ENCODE measurements at regions not wholly inside any gene's neighbourhood (a gene's known extent, or its start where the extent isn't known, plus 50 kb on each side); places are given as distances from the start of the nearest gene placed in this dataset.
"Not testable (repeated sequence)": the region's sequence is repeated elsewhere in the genome, so short reads cannot be mapped to it uniquely, and the experiment has no call there.

DNA sequence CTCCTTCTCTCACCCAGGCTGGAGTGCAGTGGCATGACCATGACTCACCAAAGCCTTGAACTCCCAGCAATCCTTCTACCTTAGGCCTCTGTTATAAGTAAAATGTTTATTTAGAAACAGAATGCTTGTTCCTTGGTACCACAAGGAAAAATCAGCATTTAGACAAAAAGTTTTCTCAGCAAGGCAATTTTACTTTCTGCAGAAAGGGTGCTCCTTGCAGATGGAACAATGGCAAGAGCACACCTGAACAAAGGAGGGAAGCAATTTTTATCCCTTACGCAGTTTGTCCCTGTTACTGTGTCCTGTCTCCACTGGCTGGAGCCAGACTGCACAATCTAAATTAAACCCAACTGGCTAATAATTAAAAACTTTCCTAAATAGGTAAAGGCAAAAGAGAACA is 146.4 kb upstream of the CDYL start:
- TF ChIP-seq FOXM1 (IDR thresholded peaks at IDR 0.05; ENCODE audit: borderline replicate concordance); PKNOX1 (IDR thresholded peaks at IDR 0.05); BHLHE40 (IDR thresholded peaks at IDR 0.05; ENCODE audit: borderline replicate concordance); FOXK2 (IDR thresholded peaks at IDR 0.05); ARNT (IDR thresholded peaks at IDR 0.05); TARDBP (IDR thresholded peaks at IDR 0.05); SP1 (IDR thresholded peaks at IDR 0.05); HDGF (IDR thresholded peaks at IDR 0.05; ENCODE audit: borderline replicate concordance); ELF4 (IDR thresholded peaks at IDR 0.05); ZNF384 (IDR thresholded peaks at IDR 0.05): not testable (repeated sequence)

Data from HEK293T (cell line).